HCT116 (cell line): ENCODE measurements at regions not wholly inside any gene's neighbourhood (a gene's known extent, or its start where the extent isn't known, plus 50 kb on each side); places are given as distances from the start of the nearest gene placed in this dataset.

ENCODE experiments used
- CBX3 ChIP-seq: IDR thresholded peaks from 2 replicates; pipeline ENCODE4 v1.6.1; 2012; ENCODE audit warnings: low read depth
- EZH2 ChIP-seq: fragments of 200-600 bp; sonication (generic); IDR thresholded peaks from 2 replicates; pipeline ENCODE4 v1.6.1; 2017; ENCODE audit warnings: antibody characterized with exemption, mixed run types
- JUND ChIP-seq: IDR thresholded peaks from 2 replicates; pipeline ENCODE4 v1.6.1; 2012
- POLR2A ChIP-seq: IDR thresholded peaks from 2 replicates; pipeline ENCODE4 v1.7.0; 2011; ENCODE audit warnings: borderline replicate concordance; ENCODE audit not compliant: insufficient read depth, insufficient read length; ENCODE audit errors: extremely low read depth
- POLR2AphosphoS5 ChIP-seq: IDR thresholded peaks from 2 replicates; pipeline ENCODE4 v1.6.1; 2011; ENCODE audit warnings: mild to moderate bottlenecking, low read depth, low read length, moderate library complexity
- SIN3A ChIP-seq: IDR thresholded peaks from 2 replicates; pipeline ENCODE4 v1.6.1; 2012; ENCODE audit warnings: low read depth
- TF ChIP-seq, protein P1 (sequence below), 3 experiments: fragments of 200-600 bp in 1 of 3; sonication (generic) in 1 of 3; IDR thresholded peaks in 2 of 3; conservative IDR thresholded peaks in 1 of 3; 2 replicates each; pipeline ENCODE4 v1.5.1; 2012 to 2017; ENCODE audit warnings: low read depth in 2 of 3, low read length in 2 of 3, antibody characterized with exemption in 1 of 3, borderline replicate concordance in 1 of 3, control low read depth in 1 of 3, mild to moderate bottlenecking in 1 of 3, mixed read lengths in 1 of 3, mixed run types in 1 of 3, moderate library complexity in 1 of 3; ENCODE audit not compliant: insufficient read depth in 1 of 3

DNA sequence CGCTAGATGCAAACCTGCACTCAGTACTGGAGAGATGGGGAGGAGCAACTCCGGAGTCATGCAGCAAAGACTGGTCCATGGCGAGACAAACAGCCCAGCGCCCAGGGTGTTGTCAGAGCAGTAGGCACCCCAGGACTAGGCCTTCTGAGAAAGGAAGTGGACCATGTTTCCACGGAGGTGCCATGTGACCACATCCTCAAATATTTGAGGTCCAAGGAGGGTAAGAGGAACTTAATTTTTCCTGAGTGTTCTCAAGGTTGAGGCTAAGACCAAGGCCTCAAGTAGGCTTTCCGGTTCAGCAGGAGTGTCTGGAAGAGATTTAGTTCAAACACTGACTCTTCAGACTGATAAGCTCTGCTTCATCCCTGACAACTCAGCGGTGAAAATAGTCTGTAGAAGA, 186.2 kb downstream of the RHOU start:
- TF ChIP-seq SIN3A (no peak), EZH2 (no peak), JUND (no peak), CBX3 (no peak), POLR2AphosphoS5 (no peak), POLR2A (no peak)
- TF ChIP-seq, protein P1, sequence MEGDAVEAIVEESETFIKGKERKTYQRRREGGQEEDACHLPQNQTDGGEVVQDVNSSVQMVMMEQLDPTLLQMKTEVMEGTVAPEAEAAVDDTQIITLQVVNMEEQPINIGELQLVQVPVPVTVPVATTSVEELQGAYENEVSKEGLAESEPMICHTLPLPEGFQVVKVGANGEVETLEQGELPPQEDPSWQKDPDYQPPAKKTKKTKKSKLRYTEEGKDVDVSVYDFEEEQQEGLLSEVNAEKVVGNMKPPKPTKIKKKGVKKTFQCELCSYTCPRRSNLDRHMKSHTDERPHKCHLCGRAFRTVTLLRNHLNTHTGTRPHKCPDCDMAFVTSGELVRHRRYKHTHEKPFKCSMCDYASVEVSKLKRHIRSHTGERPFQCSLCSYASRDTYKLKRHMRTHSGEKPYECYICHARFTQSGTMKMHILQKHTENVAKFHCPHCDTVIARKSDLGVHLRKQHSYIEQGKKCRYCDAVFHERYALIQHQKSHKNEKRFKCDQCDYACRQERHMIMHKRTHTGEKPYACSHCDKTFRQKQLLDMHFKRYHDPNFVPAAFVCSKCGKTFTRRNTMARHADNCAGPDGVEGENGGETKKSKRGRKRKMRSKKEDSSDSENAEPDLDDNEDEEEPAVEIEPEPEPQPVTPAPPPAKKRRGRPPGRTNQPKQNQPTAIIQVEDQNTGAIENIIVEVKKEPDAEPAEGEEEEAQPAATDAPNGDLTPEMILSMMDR (IDR thresholded peaks at IDR 0.05 in 2 of 3, conservative IDR thresholded peaks at IDR 0.05 in 1 of 3; ENCODE audit: borderline replicate concordance in 1 of 3, insufficient read depth in 1 of 3, low read depth in 2 of 3, low read length in 2 of 3): no peak
